CD4-positive, alpha-beta T cell treated with Interferon alpha-2 for 1 hour (primary cell): ENCODE measurements at regions not wholly inside any gene's neighbourhood (a gene's known extent, or its start where the extent isn't known, plus 50 kb on each side); places are given as distances from the start of the nearest gene placed in this dataset.

Experiments used
- DNase-seq, 2 donors: peaks; one replicate each; pipeline ENCODE4 v3.0.0-alpha.2; 2020 to 2022

DNA sequence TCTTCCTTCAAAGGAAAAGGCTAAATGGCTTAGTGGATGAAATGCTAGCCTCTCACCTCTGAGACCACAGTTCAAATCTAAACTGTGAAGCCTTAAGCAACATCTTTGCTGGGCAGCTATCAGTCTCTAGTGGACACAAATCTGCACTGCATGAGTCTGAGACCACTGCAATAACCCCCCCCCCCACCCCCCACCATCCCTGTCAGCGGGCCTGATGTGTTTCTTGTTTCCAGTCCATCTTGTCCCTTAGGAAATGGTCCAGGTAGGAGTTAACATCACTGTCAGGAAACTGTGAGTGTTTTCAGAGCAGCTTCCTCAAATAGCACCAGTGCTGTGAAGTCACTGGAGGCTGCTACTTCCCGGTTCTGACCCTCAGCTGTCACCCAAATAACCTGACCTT is 140.6 kb upstream of the TMCO5A start:
- DNase-seq, result no peak

DNA sequence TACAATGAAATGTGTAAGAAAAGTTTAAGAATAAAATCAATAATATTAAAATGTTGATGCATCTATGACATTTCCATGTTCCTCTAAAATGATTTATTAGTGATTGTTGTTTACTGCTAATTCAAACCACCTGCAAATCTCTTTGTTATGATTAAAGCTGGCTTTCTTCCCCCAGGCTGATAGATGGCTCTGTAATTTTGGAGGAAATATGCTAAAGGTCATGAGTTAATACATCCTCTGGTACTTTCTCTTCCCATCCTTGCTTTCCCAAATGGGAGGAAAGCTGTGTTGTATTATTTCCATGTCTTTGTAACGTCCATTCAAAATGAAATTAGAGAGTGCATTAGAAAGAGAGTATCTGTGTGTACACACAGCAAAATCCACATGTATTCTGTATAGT is 139.5 kb upstream of the TMCO5A start:
- DNase-seq, result no peak

DNA sequence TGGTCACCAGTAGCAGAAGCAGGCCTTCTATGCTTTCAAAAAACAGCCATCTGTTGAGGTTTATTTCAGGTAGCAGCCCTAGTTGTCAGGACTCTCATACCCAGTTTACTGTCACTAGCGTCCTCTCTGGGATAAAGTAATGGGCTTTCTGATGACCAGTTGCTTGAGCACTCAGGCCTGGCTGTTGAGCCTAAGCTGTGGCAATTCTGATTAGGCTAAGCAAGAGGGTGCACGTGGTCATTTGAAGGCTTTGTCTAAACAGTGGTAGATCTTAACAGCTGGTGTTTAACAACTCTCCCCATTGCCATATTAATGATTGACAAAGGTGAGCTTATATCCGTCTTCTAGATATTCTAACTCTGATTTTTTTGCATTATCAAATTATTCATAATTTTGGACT is 132.9 kb upstream of the TMCO5A start:
- DNase-seq, result no peak

DNA sequence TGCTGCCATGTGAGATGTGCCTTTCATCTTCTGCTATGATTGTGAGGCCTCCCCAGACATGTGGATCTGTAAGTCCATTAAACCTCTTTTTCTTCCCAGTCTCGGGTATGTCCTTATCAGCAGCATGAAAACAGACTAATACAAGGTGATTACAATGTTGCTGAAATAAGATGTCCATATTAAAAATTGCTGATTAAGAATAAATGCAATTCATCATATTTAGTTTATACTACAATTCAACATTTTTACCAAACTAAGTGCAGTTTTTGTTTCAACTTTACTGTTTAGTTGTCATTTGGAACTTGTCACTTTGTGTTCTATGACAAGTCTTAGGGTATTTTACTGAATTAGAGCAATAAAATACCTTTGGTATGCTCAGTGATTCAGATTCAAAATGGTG is 127.6 kb upstream of the TMCO5A start:
- DNase-seq, result no peak

DNA sequence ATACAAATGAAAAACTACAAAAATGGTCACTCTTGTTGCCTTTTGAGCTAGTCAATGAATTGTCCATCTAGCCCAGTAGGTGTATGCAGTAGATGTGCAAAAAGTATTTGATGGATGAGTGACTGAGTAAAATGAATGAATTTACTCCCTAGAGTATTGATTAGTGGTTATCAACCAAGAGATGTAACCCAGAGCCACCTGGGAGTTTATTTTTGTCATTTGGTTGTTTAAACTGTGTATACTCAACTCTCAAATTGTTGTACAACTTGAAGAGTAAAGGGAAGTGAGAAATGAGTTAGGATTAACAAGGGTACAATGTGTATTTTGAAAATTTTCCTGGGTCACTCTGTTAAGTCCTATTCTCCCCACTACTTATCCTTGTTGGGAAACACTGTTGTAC is 124.1 kb upstream of the TMCO5A start:
- DNase-seq, result no peak

DNA sequence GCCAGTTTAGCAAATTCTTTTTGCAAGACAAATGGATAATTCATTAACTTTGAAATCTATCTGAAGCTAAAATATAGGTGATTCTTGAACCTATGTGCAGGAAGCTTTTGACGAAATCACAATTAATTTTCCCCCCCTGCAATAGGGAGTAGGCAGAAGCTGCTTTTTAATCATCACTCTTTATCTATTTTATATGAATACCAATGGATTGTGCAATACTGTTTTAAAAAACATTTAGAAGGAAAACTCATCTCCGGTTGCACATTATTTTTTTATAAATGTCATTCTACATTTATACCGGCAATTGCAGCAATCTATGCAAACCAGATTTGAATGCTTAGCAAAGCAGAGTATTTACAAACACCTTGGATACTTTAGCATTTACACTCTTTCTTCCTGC is 121.1 kb upstream of the TMCO5A start:
- no peak for DNase-seq

DNA sequence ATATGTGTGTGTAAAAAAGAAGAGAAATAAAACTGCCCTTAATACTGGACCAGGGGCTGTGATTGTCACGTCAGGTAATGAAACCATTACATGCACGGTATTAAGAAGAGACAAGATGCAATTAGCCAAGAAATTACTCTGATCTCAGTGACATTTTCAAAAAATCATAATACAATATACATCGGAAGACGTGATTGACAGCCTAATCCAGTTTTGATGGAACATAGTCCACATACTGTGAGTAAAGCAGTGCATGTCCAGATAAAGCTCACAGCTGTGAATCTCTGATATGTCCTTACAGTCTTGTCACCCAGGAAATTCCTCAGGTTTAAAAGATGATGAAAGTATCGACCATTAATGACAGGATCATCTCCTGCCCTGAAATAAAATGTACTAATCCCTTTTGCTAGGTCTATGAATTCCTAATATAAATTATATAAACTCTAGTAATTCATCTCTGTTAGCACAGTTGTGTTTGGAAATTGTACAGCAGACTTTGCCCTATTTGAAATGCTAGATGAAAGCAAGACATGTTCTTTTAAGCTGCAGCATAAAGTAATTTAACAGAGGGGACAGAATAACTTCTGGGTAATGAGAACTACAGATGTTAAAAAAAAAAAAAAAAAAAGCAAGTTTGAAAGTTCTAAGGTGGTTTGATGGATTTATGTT is 119.5 kb upstream of the TMCO5A start:
- DNase-seq, result no peak

DNA sequence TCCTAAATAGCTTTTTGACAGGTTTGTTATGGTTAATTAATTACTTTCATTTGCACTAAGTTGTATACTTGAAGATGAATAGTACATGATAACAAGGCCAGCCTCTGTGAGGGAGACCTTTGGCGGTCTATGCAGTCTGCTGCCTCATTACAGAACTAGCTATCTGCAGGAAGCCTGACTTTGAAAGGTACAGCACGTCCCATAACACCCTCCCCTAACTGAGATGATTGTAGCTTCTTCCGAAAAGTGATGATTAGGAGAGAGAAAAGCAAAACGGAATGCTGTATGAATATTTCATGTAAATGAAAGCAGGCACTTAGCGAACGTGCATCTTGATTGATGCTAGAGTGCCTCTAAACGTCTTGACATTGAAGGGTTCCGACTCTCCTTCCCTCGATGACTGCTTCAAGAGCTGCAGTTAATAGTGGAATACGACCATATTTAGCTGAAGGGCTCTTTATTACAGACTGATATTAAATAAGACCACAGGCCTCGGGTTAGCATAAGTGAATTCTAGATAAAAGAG is 116.2 kb upstream of the TMCO5A start:
- DNase-seq, result no peak

DNA sequence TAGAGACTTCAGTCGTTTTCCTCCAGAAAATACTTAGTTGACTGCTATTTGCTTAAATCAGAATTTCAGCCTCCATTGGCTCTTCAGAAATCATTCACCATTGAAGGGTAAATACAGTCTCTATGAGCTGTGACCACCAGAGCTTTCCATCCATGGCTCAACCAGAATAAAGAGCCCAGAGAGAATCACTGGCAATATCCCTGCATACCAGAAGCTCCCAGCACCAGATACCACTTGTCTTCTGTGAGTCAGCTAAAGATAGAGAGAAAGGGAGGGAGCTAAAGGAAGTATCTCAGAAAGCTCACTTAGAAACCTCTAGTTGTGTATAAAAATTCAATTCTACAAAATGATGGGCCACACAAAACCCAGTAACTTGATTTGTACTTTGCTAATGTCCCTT is 115.2 kb upstream of the TMCO5A start:
- no peak for DNase-seq

DNA sequence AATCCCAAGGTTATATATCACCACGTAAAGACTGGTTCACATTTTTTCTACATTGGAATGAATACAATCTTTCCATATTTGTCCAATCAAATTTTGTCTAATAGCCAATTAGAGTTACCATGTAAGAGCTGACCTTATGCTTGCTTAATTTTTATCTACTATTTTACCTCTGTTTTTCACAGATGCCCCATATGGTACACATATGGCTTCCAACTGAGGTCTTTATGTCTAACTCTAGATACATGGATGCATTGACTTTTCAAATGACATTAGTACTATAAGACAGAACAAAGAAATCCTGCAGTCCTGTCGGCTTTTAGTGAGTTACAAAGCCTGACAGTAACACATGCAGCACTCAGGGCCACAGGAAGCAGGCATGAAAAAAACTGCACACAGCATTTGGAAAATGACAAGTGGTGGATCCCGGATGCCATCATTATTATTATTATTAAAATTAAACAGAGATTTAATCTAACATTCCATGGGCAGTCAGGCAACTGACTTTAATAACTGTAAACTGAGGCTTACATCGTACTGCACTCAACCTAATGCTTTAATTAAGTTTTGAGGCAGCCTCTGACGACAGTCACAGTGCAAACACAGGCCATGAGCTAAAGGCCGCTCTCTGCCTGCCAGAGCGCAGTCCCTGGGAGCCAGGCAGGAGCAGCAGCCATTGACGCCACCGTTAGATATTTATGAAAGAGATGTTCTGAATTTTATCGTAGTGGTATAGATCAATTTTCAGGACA is 113.9 kb upstream of the TMCO5A start:
- no peak for DNase-seq

DNA sequence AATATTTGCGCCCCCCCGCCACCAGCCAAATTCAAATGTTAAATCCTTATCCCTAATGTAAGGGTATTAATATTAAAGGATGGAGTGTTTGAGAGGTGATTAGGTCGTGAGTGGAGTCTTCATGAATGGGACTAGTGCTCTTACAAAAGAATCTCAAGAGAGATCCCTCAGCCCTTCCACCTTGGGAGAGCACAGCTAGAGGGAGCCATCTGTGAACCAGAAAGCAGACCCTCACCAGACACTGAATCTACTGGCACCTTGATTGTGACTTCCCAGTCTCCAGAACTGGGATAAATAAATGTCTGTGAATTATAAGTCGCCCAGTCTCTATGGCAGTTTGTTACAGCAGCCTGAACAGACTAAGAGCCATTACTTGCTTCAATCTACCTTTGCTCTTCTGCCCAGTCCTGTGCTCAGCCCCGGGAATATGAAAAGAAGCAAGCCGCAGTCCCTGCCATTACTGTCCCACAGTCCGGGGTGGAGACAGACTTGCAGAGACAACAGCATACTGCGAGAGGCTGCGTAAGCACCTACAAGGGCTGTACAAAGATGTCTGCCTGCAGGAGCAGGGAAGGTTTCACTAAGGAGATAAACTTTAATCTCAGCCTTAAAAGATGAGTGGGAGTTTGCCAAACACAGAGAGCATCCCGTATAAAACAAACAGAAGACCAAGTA is 110.7 kb upstream of the TMCO5A start:
- no peak for DNase-seq

DNA sequence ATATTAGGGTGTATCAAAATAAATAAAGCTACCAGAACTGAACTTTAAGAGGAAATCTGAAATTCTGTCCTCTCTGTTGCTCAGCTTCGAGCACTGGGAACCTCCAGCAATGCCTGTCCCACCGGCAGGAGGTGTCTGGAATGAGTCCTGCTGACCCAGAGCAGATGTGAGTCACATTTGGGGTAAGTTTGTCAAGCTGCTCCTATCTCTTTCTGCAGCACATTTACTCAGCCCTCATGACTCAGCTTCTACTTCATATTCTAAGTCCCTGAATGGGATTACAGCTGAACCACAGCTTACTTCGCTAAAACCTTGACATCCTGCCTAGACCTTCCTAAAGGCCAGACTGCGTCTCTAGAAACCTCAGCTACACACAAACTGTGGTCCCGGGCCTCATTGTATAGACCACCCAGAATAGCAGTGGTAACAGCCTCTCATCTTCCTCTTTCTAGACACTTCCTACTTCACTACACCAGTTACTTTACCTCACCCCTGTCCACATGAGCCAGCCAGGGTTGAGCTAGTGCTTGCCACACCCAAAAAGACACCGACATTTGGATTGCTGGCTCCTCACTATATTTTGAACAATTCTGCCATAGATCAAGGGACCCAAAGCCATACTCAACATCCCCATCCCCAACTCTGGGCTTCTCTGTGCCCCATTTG is 109.6 kb upstream of the TMCO5A start:
- no peak for DNase-seq

DNA sequence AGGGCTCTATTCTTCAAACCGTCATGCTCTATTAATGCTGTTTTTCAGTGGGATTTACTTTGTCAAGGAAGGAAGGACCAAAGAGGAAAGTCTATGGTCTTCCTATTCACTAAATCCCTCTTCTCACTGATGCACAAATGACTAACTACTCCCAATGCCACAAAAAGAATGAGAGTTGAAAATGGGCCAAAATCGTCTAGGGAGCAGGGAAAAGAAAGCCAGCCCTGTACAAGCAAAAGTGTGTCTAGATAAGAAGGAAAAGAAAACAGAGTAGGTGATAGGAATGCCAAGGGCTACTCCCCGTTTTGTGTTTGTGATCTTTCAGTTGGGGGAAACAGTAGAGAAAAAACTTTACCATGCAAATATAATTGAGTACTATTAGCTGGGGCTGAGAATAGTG is 97.2 kb upstream of the TMCO5A start:
- no peak for DNase-seq

DNA sequence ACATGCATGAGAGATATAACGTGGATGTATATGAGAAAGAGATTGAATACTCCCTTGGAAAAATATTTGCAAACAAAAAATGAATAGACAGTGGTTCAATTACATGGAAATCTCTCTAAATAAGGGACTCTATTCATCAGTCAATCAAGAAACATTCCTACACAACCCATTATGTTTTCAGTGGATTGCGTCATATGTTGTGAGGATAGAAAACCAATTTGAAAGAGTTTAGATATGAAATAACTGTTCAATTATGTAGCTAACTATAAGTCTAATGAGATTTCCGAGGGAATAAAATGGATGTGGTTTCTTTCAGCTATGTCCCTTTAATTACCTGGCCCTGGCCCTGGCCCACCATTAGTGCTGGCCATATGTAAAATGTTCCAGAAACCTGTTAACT is 86.7 kb upstream of the TMCO5A start:
- DNase-seq, result no peak

DNA sequence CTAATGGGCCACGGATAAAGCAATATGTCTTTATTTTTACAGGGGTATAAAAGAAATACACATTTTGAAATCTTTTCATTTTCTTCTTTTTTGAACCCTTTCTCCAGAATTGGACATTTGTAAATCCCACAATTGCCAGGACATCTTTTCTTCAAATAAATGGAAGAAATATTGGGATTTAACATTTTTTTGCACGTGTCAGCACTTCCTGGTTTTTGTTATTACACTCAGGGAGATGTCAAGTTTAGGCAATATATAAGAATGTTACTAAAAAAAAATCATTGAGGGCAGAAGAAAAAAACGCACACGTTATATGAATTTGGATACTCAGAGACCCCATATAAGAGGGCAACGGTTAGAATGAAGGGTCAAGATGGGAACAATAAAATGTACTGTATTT is 78.3 kb upstream of the TMCO5A start:
- DNase-seq, result no peak

DNA sequence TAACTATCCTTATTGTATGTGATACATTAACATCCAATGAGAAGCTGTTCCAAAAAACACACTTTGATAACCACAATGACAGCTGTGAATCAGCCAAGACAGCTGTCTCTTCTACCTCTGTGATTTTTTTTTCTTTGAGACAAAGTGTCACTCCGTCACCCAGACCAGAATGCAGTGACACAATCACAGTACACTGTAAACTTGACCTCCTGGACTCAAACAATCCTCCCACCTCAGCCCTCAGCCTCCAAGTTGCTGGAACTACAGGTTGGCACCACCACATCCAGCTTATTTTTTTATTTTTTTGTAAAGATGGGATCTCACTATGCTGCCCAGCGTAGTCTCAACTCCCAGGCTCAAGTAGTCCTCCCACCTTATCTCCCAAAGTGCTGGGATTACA is 73.5 kb upstream of the TMCO5A start:
- no peak for DNase-seq

DNA sequence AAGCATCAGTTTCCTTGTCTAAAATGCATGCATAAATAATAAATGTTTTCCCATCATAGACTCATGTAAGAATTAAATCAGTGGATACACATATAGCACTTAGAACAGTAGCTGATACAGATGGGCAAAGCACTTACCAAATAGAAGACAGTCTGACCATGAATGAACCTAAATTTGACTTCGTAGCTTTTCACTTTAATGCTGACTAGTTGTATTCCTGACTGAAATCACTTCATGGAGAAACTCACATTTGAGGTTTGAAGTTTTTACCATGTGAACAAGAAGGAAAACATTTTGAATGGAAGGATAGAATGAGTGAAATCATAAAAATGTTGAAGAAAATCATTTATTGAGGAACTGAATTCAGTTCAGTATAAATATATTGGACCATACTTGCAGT is 68.8 kb upstream of the TMCO5A start:
- DNase-seq, result no peak

DNA sequence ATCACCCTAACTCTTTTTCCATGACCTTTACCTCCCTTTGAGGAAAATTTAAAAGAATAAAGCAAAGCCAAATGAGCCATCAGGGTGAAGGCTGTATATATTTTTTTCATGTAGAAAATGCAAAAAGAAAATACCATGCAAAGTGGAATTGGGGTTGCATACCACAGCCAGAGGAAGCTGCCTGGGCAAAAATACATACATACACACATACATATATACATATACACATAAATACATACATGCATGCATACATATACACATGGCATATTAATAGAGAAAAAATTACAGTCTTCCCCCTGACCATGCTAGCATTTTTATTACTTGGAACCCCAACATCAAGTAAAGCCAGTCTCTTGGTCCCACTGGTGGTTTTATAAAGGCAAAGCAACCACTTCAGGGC is 63.7 kb upstream of the TMCO5A start:
- DNase-seq, result no peak

DNA sequence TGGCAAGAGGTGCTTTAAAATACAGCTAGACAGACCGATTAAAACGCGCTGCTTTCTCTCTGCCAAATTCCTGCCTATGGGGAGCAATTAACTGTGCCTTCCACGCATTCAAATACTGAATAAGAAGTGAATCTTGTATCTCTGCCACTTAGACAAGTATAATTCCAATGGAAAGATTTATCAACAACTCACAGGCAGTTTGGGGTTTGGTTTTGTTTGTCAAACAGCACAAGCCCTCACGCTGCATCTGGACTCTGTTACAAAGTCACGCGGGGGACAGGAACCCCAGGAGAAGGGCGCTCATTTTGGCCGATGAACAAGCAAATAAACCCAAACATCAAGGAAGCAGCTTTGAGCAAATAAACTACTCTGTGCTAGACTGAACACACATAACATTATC is 61.8 kb upstream of the TMCO5A start:
- DNase-seq, result no peak

DNA sequence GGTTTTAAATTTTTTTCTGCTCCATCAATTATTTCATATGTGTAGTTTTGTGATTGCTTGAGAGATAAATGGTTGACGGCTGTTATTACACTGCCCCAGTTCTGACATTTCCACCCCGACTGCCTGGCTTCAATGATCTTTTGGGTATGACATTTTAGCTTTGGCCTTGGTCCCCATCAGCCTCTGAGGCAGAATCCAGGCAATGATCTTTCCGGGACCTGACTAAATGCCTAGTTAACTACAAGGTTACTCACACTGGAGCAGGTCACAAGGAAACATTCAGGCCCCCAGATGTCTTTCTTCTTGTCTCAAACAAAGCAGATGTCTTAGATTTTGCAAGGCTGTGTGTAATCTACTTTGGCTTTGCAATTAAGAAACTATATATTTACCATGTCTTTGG is 61.1 kb upstream of the TMCO5A start:
- no peak for DNase-seq

DNA sequence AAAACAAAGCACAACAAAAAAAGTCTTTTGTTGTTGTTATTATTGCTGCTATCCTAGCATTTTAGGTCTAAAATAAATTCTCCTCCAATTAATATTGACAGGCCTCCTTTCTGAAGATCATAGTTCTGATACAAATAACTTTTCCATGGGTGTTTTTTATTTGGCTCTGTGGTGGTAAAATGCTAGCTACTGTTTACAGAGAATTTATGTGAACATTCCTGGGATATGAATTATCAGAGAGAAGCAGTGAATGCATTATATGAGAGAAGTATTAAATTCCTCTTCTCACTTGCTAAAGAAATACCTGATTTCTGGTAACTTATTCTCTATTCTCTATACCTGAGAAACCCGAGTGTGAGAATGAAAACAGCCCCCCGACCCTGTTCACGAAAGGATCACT is 57.5 kb upstream of the TMCO5A start:
- no peak for DNase-seq

DNA sequence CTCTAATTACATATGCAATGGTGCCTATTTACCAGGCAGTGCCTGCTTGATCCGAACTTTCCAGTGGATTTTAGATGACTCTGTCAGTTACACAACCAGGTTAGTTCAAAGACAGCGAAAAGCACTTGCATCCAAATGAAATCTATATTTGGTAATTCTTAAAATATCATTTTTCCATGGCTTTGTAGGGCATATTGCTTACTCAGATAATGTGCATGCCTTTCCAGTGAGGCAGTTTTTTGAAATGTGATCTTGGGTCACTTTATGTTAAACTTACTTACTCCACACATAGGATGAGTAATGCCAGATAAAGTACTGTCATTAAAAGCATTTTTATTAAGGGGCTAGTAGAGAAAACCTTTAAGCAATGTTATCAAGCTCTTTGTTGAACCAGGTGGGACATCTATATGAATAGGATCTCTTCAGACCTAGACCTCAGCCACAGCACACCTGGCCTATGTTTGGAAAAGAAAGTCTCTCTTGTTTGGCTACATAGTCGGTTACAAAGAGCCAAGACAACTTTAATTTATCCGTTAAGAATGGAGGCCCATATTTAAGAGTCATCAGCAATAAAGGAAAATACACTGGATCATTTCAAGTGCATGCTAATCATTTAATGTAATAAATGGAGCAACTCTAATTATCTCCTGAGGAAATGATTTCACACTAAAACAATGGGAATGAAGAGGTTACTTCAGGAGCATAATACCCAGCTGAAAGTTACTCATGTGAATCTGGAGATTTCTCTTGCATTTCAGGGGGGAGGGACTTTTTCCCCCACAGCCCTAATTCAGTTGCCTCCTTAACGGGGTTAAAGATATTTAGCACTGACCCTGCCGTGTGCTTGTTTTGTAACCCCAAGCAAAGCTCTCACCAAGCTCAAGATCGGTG is 56.3 kb upstream of the TMCO5A start:
- no peak for DNase-seq
